NT2/D1 (cell line): ENCODE measurements at regions not wholly inside any gene's neighbourhood (a gene's known extent, or its start where the extent isn't known, plus 50 kb on each side); places are given as distances from the start of the nearest gene placed in this dataset.

Source experiments
- DNase-seq: peaks from one replicate; pipeline ENCODE4 v3.0.0-alpha.2; 2011; ENCODE audit warnings: low read depth, low spot score
- H3K27me3 ChIP-seq: 2 replicates; pipeline ENCODE4 v1.6.0; 2011; ENCODE audit warnings: mild to moderate bottlenecking; ENCODE audit not compliant: insufficient read length, insufficient read depth
- H3K36me3 ChIP-seq: 2 replicates; pipeline ENCODE4 v1.6.1; 2011; ENCODE audit warnings: mild to moderate bottlenecking, low read length, mixed read lengths; ENCODE audit not compliant: insufficient read depth, insufficient read length
- H3K4me1 ChIP-seq: 2 replicates; pipeline ENCODE4 v1.5.1; 2011; ENCODE audit not compliant: insufficient read depth, insufficient read length
- H3K4me3 ChIP-seq: 2 replicates; pipeline ENCODE4 v1.5.1; 2011; ENCODE audit warnings: low read depth; ENCODE audit not compliant: insufficient read length
- H3K9ac ChIP-seq: 2 replicates; pipeline ENCODE4 v1.6.0; 2011; ENCODE audit warnings: low read depth; ENCODE audit not compliant: insufficient read length
- H3K9me3 ChIP-seq: 2 replicates; pipeline ENCODE4 v1.5.1; 2011; ENCODE audit warnings: mild to moderate bottlenecking, low read length; ENCODE audit not compliant: insufficient read depth
- SUZ12 ChIP-seq: IDR thresholded peaks from 2 replicates; pipeline ENCODE4 v1.6.1; 2011; ENCODE audit not compliant: insufficient read length, insufficient read depth; ENCODE audit errors: extremely low read depth
- YY1 ChIP-seq: IDR thresholded peaks from 2 replicates; pipeline ENCODE4 v1.6.1; 2011; ENCODE audit not compliant: insufficient read length, insufficient read depth
- ZNF274 ChIP-seq: IDR thresholded peaks from 2 replicates; pipeline ENCODE4 v1.6.1; 2011; ENCODE audit warnings: mild to moderate bottlenecking, low read depth, low read length

DNA sequence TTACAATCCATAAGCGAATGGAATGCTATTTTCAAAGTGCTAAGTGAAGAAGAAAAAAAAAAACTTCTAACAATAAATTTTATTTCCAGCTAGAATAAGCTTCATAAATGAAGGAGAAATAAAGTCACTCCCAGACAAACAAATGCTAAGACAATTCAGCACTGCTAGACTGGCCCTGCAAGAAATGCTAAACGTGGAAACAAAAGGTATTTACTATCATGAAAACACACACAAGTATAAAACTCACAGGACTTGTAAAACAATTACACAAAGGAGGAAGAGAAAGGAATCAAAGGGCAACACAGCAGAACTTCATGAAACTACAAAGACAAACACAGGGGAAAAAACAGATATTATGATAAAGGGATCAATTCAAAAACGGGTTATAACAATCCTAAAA, 85.8 kb upstream of the NELL2 start:
- no peaks in the 10 kb centered on the region for H3K27me3 ChIP-seq
- TF ChIP-seq YY1 (no peak), ZNF274 (no peak)
- no peaks in the 10 kb centered on the region for H3K36me3 ChIP-seq
- H3K9ac ChIP-seq: no peak overlapping the region
- no peaks in the 10 kb centered on the region for H3K4me1 ChIP-seq
- no peaks in the 10 kb centered on the region for H3K9me3 ChIP-seq
- no peak for DNase-seq
- no peak overlapping the region for H3K4me3 ChIP-seq

DNA sequence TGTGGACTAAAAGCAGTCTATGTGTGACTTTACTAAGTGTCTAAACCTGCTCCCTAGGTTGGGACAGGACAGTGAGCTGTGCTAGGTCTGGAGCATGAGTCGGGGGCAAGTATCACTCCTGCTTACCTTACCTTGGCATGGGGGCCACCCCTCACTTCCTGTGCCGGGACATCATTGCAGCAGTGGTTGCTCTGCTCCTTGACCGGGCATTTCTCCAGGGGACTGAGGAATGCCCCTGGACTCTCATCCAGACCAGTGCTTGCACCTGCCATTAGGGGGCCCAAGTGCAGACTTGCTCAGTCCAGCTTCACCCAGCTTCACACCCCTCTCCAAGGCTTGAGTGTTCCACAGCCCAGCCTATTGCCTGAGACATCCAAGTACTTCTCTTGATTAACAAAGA, 84.7 kb upstream of the NELL2 start:
- Histone ChIP-seq H3K4me1 (no peaks in the 10 kb centered on the region), H3K9me3 (no peaks in the 10 kb centered on the region), H3K27me3 (no peaks in the 10 kb centered on the region), H3K4me3 (no peak overlapping the region), H3K9ac (no peak overlapping the region), H3K36me3 (no peaks in the 10 kb centered on the region)
- DNase-seq: no peak
- no peak for TF ChIP-seq ZNF274
- TF ChIP-seq YY1: no peak
- TF ChIP-seq SUZ12: no peak

DNA sequence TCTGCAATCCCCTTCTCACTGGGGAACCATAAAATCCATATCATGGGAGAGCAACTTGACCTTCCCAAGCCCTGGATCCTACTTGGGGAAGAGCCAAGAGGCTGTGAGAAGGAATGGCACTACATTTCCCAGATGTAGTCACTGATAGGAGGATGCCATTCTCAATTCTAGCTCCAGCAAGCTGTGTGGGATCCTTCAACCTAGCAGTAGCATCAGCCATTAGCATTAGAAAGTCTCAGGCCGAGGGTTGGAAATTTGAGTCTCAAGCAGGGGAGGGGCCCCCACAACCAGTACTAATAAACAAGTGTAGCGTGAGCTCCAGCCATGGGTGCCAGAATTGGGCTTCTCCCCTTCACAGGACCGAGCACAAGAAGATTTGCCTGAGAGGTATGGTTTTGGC, 84.3 kb upstream of the NELL2 start:
- H3K27me3 ChIP-seq: no peaks in the 10 kb centered on the region
- no peak for TF ChIP-seq SUZ12
- no peaks in the 10 kb centered on the region for H3K4me1 ChIP-seq
- H3K9me3 ChIP-seq: no peaks in the 10 kb centered on the region
- DNase-seq: peak; percentile 42
- no peak overlapping the region for H3K9ac ChIP-seq
- no peak overlapping the region for H3K4me3 ChIP-seq
- no peaks in the 10 kb centered on the region for H3K36me3 ChIP-seq

GRCh38 chr12:44947163-44947562, 71.0 kb upstream of the NELL2 start:
- Histone ChIP-seq H3K4me3 (no peak overlapping the region), H3K9ac (no peak overlapping the region), H3K27me3 (no peaks in the 10 kb centered on the region), H3K4me1 (no peaks in the 10 kb centered on the region), H3K9me3 (peaks cover 17% of the 10 kb centered on the region), H3K36me3 (no peaks in the 10 kb centered on the region)
- TF ChIP-seq ZNF274: no peak
- no peak for TF ChIP-seq SUZ12
- no peak for TF ChIP-seq YY1
- no peak for DNase-seq

DNA sequence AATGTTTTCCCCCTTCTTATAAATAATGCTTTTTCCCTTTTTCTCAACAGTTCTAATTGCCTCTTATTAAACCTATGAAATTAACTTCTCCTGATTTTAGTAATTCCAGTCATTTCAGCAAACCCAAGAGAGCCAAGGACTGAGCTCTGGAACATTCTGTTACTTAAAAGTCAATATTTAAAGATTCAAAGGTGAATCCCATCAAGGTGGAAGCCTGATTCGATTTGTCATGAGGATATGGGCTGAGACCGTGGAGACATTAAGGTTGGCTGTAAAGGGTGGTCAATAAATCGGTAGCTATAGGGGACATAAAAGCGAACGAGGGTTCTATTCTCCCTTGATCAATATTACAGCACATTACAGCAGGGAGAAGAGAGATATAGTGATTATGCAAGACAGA, 66.6 kb upstream of the NELL2 start:
- H3K4me1 ChIP-seq: no peaks in the 10 kb centered on the region
- H3K27me3 ChIP-seq: no peaks in the 10 kb centered on the region
- no peaks in the 10 kb centered on the region for H3K36me3 ChIP-seq
- TF ChIP-seq YY1 (no peak), ZNF274 (no peak), SUZ12 (no peak)
- no peak overlapping the region for H3K4me3 ChIP-seq
- no peak overlapping the region for H3K9ac ChIP-seq
- no peaks in the 10 kb centered on the region for H3K9me3 ChIP-seq
- no peak for DNase-seq

- no peak for TF ChIP-seq YY1
- TF ChIP-seq SUZ12: no peak
- no peak for TF ChIP-seq ZNF274
- H3K9me3 ChIP-seq: peaks cover 7% of the 10 kb centered on the region; the same call in 1 of the 2 replicates
- no peak overlapping the region for H3K4me3 ChIP-seq
- H3K27me3 ChIP-seq: no peaks in the 10 kb centered on the region
- no peaks in the 10 kb centered on the region for H3K36me3 ChIP-seq
- peak; percentile 38 for DNase-seq
- H3K4me1 ChIP-seq: no peaks in the 10 kb centered on the region
- H3K9ac ChIP-seq: no peak overlapping the region
These were observed 55.0 kb upstream of the NELL2 start for GRCh38 chr12:44930972-44931600.

- H3K9ac ChIP-seq: no peak overlapping the region
- no peaks in the 10 kb centered on the region for H3K36me3 ChIP-seq
- H3K4me3 ChIP-seq: no peak overlapping the region
- no peak for TF ChIP-seq YY1
- TF ChIP-seq ZNF274: no peak
- no peak for TF ChIP-seq SUZ12
- no peaks in the 10 kb centered on the region for H3K27me3 ChIP-seq
- peaks cover 7% of the 10 kb centered on the region; the same call in 1 of the 2 replicates for H3K9me3 ChIP-seq
- no peak for DNase-seq
- no peaks in the 10 kb centered on the region for H3K4me1 ChIP-seq
These were observed 53.2 kb upstream of the NELL2 start for GRCh38 chr12:44929236-44929885.
